HG03432 (cell line): ENCODE measurements at regions not wholly inside any gene's neighbourhood (a gene's known extent, or its start where the extent isn't known, plus 50 kb on each side); places are given as distances from the start of the nearest gene placed in this dataset.
"Not testable (repeated sequence)": the region's sequence is repeated elsewhere in the genome, so short reads cannot be mapped to it uniquely, and the experiment has no call there.

Experiments
- ATAC-seq: cut with Tn5 transposase; IDR thresholded peaks from one replicate; pipeline ENCODE4 v1.9.1; 2021; ENCODE audit warnings: mild to moderate bottlenecking, moderate library complexity; ENCODE audit not compliant: unreplicated experiment

GRCh38 chr6:67462725-67463124 is 1172.4 kb upstream of the ADGRB3 start:
- not testable (repeated sequence) for ATAC-seq

- ATAC-seq, result no peak
Observed at GRCh38 chr6:67459556-67459955, 1175.5 kb upstream of the ADGRB3 start.

GRCh38 chr6:67458265-67458664 is 1176.8 kb upstream of the ADGRB3 start:
- ATAC-seq, result no peak

- no peak for ATAC-seq
Observed at GRCh38 chr6:67451874-67452273, 1183.2 kb upstream of the ADGRB3 start.

GRCh38 chr6:67450641-67451040 is 1184.4 kb upstream of the ADGRB3 start:
- ATAC-seq, result peak; percentile 83

- ATAC-seq, result no peak
Observed at GRCh38 chr6:67449602-67450001, 1185.5 kb upstream of the ADGRB3 start.

GRCh38 chr6:67433124-67433523 is 1202.0 kb upstream of the ADGRB3 start:
- no peak for ATAC-seq

- no peak for ATAC-seq
Observed at GRCh38 chr6:67431076-67431475, 1204.0 kb upstream of the ADGRB3 start.

- ATAC-seq, result not testable (repeated sequence)
Observed at GRCh38 chr6:67426686-67427085, 1208.4 kb upstream of the ADGRB3 start.

GRCh38 chr6:67412035-67412434 is 1223.0 kb upstream of the ADGRB3 start:
- ATAC-seq, result no peak

GRCh38 chr6:67411036-67411435 is 1224.0 kb upstream of the ADGRB3 start:
- no peak for ATAC-seq

GRCh38 chr6:67394254-67394653 is 1240.8 kb upstream of the ADGRB3 start:
- no peak for ATAC-seq

- no peak for ATAC-seq
Observed at GRCh38 chr6:67393356-67393755, 1241.7 kb upstream of the ADGRB3 start.

- no peak for ATAC-seq
Observed at GRCh38 chr6:67391955-67392354, 1243.1 kb upstream of the ADGRB3 start.

- ATAC-seq, result no peak
Observed at GRCh38 chr6:67369679-67370078, 1265.4 kb upstream of the ADGRB3 start.

- ATAC-seq, result no peak
Observed at GRCh38 chr6:67362976-67363375, 1272.1 kb upstream of the ADGRB3 start.

- no peak for ATAC-seq
Observed at GRCh38 chr6:67361264-67361663, 1273.8 kb upstream of the ADGRB3 start.

- ATAC-seq, result no peak
Observed at GRCh38 chr6:67358241-67358640, 1276.8 kb upstream of the ADGRB3 start.

- no peak for ATAC-seq
Observed at GRCh38 chr6:67353861-67354260, 1281.2 kb upstream of the ADGRB3 start.

GRCh38 chr6:67352717-67353116 is 1282.4 kb upstream of the ADGRB3 start:
- no peak for ATAC-seq

- no peak for ATAC-seq
Observed at GRCh38 chr6:67350729-67351128, 1284.4 kb upstream of the ADGRB3 start.

GRCh38 chr6:67345946-67346345 is 1289.1 kb upstream of the ADGRB3 start:
- no peak for ATAC-seq

GRCh38 chr6:67336014-67336413 is 1299.1 kb upstream of the ADGRB3 start:
- ATAC-seq, result no peak

- ATAC-seq, result no peak
Observed at GRCh38 chr6:67331304-67331703, 1303.8 kb upstream of the ADGRB3 start.
